Right ventricle myocardium superior (tissue), 1 donor: ENCODE measurements at regions not wholly inside any gene's neighbourhood (a gene's known extent, or its start where the extent isn't known, plus 50 kb on each side); places are given as distances from the start of the nearest gene placed in this dataset.

Experiments
- ATAC-seq: fragments of 200-7000 bp; cut with Tn5 transposase; one replicate; pipeline ENCODE4 v1.9.1; 2020; ENCODE audit warnings: mild to moderate bottlenecking; ENCODE audit not compliant: poor library complexity
- DNase-seq: peaks from one replicate; pipeline ENCODE4 v3.0.0-alpha.2; 2020
- intact Hi-C: fragments of 100-400 bp; cut with DNase I; formaldehyde crosslinking; loops from one replicate; pipeline ENCODE4 v1.11.2; 2022
- donor health status: DM: no; HTN: yes; CAD: no; lungs with severe emphysema.

DNA sequence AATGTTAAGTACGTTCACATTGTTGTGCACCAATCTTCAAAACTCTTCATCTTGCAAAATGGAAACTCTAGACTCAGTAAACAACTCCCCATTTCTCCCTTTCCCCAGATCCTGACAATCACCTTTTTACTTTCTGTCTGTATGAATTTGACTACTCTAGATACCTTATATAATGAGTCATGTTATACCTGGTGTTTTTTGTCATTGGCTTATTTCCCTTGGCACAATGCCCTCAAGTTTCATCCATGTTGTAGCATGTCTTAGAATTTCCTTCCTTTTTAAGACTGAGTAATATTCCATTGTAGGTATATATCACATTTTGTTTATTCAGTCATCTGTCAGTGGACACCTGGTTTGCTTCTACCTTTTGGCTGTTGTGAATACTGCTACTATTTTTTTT lies 399.5 kb downstream of the LMO4 start:
- DNase-seq (no peak), ATAC-seq (no peak)
- intact Hi-C loops, result no loop called here

DNA sequence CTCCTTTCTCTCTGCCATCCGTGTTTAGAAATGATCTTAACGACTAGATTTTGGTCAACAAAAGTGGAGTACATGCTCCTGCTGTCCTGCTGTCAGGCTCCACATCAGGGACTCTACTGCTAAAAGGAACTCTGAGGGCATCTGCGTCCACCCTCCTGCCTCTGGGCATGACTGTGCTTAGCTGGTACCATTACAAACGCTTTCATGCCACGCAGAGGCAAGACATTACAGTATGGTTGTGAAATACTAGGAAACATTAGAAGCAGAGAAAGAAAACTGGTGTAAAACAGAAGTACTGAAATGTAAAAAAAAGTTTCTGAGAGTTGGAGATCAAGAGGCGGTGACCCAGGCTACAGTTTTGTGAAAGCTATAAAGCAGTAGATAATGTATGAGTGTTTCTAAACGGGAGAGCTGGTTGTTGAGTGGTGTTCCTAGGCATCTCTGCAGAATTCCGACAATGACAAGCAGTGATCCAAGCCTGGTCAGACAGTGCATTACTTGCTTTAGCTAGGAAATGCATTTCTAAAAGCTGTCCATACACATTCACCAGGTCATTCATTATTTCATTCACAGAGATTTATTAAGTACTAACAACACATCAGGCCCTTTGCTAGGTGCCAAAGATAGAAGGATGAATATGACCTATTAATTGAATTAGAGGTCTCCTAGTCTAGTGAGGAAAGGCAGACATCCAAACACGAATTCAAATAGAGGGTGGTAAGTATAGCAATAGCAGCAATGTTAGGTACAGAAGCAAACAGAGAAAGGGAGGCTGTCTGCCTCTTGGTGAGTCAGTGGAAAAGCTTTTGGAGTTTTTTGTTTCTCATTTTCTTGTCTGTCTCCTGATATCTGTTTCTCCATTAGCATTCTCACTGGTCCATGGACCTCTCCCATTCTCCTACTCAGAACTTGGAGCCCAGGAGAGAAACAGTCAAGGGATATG lies 401.9 kb downstream of the LMO4 start:
- no peak for DNase-seq
- no peak for ATAC-seq
- intact Hi-C loops, result no loop called here

GRCh38 chr1:87733386-87733785 lies 404.7 kb downstream of the LMO4 start:
- ATAC-seq (no peak), DNase-seq (no peak)
- intact Hi-C loops, result no loop called here

DNA sequence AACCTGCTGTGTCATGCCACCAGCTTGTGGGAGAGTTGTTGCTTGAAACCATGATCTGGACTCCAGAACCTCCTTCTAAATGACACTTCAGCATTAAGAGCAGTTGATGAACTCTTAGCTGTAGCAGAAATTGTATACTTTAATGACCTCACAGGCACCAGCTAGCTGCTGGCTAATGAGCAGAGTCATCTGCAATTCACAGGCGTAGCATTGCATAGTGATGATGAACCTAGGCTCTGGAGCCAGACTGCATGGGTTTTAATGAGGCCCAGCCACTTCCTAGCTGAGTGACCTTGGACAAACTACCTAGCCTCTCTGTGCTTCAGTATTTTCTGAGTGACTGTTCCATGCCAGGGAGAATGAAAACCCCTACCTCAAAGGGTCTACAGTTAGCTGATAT lies 407.1 kb downstream of the LMO4 start:
- intact Hi-C loops, result no loop called here
- ATAC-seq (no peak), DNase-seq (no peak)

DNA sequence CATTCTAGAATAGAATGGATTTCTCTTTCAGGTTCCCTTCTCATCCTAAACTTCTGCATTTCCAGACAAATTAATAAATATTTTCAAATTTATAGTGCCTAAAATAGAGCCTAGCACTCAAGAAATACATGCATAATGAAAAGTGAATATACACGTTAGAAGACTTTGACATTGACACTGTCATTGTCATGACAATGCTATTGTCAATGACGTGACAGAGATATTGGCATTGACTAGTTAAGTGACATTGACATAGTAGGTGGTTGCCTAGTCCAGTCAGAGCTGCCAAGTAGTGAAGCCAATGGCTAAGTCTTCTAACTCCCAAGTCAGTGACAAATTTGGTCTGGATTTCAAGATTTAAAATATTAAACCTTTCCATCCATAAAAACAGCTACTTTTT lies 410.5 kb downstream of the LMO4 start:
- DNase-seq (no peak), ATAC-seq (no peak)
- intact Hi-C loops, result no loop called here

DNA sequence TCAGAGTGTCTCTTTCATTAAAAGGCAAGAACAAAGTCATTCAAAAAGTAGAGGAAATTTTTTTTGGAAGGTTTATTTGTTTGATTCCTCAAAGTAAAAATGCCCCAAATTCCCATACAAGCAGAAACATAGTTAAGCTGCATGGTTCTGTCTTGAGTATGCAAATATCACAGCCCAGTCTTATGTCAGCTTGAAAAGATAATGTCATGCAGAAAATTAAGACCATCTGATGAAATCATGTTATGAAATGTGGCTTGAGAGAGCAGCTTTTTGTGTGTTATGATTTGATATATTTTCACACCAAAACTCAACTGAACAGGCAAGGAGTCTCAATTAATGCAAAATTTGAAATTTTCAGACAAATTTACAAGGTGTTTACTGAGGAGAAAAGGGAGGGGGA lies 411.0 kb downstream of the LMO4 start:
- no peak for DNase-seq
- ATAC-seq, result no peak
- intact Hi-C loops, result no loop called here

DNA sequence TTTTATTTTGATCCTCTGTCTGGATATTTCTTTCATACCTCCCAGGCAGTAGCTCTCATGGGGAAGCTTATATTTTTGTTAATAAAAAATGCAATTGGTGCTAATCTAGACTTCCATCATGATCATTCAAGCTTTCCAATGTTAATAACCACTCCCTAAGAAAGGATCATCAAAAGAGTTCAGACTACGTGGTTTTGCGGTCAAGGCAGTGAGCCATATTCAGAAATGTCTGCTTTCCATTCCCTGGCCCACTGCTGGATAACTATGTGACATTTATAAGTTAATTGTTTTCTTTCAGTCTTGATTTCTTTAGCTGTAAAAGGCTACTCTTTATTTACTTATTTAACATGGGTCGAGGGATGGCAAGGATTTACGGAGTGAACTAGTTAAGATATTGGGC lies 414.6 kb downstream of the LMO4 start:
- no peak for DNase-seq
- ATAC-seq, result no peak
- intact Hi-C loops, result no loop called here

DNA sequence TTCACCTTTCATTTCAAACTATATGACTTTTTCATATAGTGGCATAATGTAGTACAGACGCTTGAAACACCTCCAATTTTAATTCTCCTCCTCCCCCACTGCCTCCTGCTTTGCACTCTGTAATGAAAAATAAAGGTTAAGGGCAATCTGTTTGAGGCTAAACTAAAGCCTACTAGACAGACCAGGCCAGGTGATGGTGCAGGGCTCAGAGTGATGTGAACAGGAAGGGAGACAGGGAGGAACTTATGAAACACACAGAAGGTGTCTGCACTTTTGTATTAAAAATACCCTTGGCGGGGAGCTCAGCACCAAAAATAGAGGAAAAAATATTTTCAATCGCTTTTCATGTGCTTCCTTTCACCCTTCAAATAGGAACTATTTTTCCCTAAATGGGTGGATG lies 415.4 kb downstream of the LMO4 start:
- no peak for ATAC-seq
- intact Hi-C loops, result no loop called here
- DNase-seq, result no peak

GRCh38 chr1:87744763-87745162 lies 416.1 kb downstream of the LMO4 start:
- no peak for DNase-seq
- intact Hi-C loops, result no loop called here
- ATAC-seq, result no peak

GRCh38 chr1:87753366-87753765 lies 424.7 kb downstream of the LMO4 start:
- intact Hi-C loops, result no loop called here
- ATAC-seq (no peak), DNase-seq (no peak)

GRCh38 chr1:87754139-87754538 lies 425.5 kb downstream of the LMO4 start:
- ATAC-seq, result no peak
- intact Hi-C loops, result no loop called here

GRCh38 chr1:87757676-87758075 lies 429.0 kb downstream of the LMO4 start:
- intact Hi-C loops, result no loop called here
- DNase-seq (no peak), ATAC-seq (no peak)

More at GRCh38 chr1:87754139-87754538, 425.5 kb downstream of the LMO4 start:
- no peak for DNase-seq

- ATAC-seq, result no peak
- DNase-seq, result no peak
- intact Hi-C loops, result no loop called here
Observed at GRCh38 chr1:87759421-87760087, 430.9 kb downstream of the LMO4 start.

GRCh38 chr1:87760155-87760554 lies 431.5 kb downstream of the LMO4 start:
- no peak for DNase-seq
- ATAC-seq, result no peak
- intact Hi-C loops, result no loop called here

DNA sequence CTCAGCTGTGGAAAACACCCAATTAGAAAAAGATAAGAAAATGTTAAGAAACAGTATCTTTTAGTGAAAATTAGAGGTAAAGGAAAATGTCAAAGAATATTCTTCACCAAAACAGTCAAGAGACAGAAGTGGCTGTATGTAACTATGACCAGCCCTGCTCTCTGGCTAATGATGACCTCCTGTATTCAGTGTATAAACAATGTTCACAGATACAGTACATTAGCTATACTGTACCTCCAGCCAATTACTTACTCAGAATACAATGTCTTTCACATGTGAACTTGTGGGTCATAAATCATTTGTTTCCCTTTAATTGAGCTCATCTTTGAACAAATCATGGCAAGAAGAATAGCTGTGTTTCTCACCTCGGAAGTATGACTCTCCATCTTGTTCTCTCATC lies 432.0 kb downstream of the LMO4 start:
- ATAC-seq (no peak), DNase-seq (no peak)
- intact Hi-C loops, result no loop called here

DNA sequence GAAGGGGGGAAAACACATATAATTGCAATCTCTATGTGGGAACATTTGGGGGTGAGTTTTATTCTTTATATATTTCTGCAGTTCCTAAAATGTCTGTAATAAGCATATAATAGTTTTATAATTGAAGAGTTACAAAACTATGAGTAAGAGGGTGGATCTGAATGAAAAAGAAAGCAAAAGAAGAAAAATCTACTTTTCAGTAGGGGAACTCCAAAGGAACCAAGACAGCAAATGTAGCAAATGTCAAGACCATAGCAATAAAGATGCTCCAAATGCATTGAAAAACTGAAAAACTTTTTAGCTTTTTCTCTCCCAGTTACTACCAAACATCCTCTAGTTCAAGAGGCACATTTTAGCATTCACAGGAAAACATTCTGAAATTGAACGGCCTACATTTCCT lies 434.8 kb downstream of the LMO4 start:
- DNase-seq (no peak), ATAC-seq (no peak)
- intact Hi-C loops, result no loop called here

DNA sequence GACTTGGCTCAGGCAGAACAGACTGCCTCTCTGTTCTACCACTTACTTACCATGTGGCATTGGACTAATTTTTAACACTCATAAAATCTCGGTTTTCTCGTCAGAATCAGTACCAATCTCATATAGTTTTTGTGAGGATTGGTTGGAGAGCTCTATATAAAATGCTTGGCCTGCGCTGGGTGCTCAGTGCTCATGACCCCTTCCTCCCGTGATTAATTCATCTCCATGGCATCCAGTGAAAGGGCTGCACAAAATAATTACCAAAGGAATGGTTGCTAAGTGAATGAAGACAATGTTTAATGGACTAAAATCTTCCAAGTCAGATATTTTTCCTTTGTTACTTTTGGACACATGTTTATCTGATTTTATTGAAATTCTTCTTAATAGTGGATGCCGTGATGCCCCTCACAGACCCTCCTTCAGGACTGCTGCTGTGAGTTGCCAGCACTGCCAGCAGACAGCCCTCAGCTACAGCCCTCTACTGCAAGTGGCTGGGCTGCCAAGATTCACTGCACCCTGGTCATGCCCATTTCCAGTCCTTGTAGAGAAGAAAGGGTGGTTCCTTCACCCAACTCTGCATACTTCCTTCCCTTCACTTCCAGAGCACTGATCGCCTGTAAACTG lies 436.5 kb downstream of the LMO4 start:
- DNase-seq (no peak), ATAC-seq (no peak)
- intact Hi-C loops, result no loop called here

DNA sequence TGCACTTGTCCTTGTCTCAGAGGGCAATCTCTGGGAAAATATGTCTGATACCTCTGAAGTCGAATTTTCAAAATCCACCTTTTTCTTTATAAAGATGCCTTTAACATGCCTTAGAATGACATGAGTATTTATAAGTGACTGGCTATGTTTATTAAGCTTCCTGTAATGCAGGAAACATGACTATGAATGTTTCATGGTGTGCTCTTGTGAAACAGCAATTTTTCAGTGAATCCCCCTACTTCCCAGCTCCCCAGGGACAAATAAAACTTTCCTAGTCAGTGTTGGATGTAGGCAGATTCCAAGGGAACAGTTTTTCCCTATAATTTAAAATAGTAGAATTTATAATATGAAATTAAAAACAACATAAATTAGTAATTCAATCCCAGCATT lies 437.0 kb downstream of the LMO4 start:
- DNase-seq, result no peak
- ATAC-seq, result no peak
- intact Hi-C loops, result no loop called here

DNA sequence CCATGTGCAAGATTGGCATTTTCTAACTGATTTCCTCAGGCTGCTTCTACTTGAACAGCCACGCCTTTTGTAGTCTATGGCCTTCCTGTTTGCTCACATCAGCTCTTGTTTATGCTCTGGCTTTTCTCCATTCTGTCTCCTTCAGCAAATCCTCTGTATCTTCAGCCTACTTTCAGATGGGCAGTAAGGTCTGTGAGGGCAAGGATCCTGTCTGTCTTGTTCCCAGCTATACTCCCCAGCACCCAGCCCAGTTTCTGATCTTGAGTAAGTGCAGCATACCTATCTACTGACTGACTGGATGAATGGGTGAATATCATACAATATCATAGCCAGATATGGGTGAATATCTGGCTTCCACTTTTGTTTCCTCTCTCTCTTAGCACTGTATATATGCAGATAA lies 438.1 kb downstream of the LMO4 start:
- intact Hi-C loops, result no loop called here
- DNase-seq, result no peak
- ATAC-seq, result no peak

- DNase-seq, result no peak
- intact Hi-C loops, result no loop called here
- ATAC-seq, result no peak
Observed at GRCh38 chr1:87778896-87779295, 450.2 kb downstream of the LMO4 start.
